NCI-H524 treated with DMSO at 0.1 percent for 48 hours (cell line): ENCODE measurements at regions not wholly inside any gene's neighbourhood (a gene's known extent, or its start where the extent isn't known, plus 50 kb on each side); places are given as distances from the start of the nearest gene placed in this dataset.
"Not testable (repeated sequence)": the region's sequence is repeated elsewhere in the genome, so short reads cannot be mapped to it uniquely, and the experiment has no call there.

Experiments used
- DNase-seq: peaks from one replicate; lab custom pipeline; 2025; lab: John Stamatoyannopoulos, UW

DNA sequence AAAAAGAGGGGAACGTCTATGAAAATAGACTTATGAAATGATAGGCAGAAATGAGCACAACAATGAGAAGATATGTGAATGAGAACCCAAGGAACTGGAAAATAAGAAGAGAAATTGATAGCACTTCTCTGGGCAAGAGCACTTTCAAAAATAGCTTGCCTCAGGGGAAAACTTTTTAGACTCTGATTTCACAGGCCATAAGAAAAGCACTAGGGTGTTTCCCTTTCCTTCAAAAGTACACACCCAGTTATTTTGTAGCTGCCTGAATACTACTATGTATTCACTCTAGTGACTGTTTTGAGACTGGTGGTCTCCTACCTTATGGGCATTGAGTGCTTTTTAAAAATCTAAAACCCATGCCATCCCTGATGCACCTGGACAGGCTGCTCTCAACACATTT is 172.3 kb upstream of the SOX6 start:
- DNase-seq, result no peak

DNA sequence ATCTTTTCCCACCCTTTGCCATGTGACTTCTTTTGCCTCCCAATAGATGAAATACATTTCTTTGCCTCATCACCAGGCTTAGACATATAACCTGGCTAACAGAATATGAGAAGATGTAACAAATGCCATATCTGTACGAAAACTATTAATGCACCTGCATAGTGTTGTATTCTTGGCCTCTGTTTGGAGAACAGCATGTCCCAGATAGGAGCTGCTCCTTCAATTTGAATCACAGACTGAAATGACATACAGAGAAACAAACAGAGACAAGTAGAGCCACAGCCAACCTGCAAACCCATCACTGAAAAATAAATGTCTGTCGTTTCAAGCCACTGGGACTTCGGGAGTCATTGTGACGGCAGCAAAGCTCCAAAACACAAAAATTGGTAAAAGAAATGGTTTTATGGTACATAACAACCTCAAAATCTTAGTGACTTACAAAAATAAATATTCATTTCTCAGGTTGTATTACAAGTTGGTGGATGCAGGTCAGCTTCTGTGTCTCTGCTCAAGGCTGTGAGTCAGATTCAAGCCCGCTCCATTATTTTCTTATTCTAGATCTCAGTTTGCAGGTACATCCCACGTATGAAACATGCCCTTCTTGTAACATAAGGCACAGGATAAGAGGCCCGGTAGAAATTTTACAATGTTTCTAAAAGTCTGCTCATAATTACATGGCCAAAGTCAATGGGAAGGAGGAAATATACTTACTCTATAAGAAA is 171.3 kb upstream of the SOX6 start:
- no peak for DNase-seq

DNA sequence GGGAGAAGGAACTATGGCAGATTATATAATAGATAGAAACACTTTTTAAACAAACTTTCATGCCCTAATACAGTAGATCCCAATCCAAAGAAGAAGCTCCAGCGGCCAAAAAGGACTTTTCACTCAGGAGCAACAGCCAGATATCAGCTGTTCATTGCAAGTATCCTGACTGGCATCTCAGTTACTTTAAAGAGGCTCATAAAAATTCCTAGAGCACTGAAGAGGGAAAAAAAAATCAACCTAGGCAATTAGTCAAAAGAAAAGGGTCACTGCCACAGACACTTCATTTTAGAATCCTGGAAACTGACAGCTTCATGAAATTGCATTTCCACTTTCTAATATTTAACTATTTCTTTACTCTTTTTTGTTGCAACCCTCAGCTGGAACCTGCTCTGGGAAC is 170.6 kb upstream of the SOX6 start:
- DNase-seq, result no peak

DNA sequence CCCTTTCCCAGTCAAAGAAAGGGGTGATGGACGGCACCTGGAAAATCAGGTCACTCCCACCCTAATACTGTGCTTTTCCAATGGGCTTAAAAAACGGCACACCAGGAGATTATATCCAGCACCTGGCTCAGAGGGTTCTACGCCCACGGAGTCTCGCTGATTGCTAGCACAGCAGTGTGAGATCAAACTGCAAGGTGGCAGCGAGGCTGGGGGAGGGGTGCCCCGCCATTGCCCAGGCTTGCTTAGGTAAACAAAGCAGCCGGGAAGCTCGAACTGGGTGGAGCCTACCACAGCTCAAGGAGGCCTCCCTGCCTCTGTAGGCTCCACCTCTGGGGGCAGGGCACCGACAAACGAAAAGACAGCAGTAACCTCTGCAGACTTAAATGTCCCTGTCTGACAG is 164.4 kb upstream of the SOX6 start:
- DNase-seq, result not testable (repeated sequence)

DNA sequence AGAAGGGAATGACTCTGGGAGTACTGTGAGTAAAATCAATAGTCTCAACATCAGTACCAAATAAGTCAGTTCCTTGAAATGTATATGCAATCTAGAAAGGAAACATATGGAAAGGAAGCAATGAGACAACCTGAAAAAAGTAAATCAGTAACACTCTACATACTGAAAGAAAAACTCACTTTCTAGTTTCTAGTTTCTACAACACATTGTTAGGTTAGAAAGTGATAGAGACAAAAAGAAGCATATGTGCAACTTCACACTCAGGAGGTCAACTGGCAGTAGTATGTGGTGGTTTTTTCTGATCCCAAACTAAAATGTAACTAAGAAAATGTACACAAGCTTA is 156.5 kb upstream of the SOX6 start:
- no peak for DNase-seq

DNA sequence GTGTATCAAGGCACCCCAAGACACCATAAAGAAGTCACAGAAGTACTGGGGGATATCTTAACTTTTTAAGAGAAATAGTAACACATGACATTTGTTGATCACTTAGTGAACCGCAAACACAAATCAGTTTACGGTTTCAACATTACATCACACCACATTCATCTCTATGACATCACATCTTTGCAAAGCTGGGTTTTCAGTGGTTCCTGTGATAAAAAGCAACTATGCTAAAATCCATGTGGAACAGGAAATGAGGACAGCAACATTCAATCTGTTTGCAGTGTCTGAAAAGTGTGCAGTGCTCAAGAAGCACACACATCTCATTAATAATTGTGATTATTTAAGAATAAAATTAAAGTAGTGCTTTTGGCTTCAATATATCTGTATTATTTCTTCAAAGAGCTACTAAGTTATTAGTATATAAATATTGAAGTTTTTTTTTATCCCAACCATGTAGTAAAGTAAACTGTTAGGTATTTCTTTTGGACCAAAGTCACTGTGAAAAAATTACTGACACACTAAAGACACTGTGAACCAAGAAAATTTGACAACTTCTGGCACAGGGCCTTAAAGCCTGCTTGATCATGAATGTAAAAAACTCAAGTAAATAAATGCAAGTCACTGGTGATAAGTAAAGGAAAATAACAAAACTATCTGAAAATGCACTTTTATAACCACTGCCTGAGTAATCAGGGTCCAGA is 156.0 kb upstream of the SOX6 start:
- no peak for DNase-seq

DNA sequence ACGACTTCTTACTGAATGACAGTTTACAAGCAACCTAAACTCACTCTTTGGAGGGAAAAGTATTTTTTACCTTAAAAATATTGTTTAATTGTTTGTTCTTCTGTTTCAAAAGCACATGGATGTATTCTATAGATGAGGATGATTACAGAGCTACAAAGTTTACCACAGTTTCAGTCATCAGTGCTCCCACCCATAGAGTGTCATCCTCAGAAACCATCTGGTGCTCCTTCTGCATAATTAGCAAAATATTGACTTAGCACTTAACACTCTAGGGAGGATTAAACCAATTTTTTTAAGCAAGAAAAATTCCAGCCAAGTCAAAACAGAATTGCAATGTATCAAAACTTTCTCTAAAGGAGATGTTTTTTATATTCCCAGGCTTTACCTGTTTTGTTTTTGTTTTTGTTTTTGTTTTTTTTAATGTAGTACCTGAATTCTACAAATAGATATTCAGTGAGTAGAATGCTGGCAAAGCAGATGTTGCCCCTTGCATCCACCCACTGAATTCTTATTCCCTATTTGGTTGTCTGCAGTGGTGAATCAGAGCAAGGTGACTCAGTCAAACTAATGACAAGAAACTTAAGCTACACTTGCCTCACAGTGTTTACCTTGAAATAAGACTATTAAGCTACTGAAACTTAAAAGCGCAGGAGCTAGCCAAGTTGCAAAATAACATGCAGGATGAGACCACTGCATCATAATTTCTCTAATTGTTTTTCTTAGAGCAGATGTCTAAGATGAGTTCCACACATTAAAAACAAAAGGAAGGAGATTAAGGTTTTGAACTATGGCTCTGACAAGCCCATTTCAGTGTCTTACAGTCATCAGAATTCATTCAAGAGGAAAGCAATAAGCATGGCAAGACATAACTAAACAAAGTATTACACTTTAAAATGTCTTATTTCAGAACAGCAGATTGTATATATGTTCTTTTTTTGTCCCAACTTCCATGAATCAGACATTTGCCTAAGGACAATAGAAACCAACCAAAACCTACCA is 155.1 kb upstream of the SOX6 start:
- no peak for DNase-seq

DNA sequence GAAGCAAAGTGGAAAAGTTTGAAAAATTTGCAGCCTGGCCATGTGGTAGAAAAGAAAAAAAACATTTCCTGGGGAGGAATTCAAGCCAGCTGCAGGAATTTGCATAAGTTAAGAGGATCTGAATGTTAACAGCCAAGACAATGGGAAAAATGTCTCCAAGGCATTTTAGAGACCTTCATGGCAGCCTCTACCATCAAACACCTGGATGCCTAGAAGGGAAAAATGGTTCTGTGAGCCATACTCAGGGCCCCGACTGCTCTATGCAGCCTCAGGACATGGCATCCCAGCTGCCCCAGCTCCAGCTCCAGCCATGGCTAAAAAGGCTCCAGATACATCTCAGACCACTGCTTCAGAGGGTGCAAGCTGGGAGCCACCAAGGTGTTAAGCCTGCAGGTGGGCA is 149.1 kb upstream of the SOX6 start:
- no peak for DNase-seq

DNA sequence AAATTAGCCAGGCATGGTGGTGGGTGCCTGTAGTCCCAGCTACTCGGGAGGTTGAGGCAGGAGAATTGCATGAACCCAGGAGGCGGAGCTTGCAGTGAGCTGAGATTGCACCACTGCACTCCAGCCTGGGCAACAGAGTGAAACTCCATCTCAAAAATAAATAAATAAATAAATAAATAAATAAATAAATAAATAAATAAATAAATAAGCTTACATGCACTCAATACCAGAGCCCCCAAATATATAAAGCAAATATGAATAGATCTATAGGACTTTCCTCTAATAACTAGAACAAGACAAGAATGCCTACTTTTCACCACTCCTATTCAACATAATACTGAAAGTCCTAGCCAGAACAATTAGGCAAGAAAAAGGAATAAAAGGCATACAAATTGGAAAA is 147.5 kb upstream of the SOX6 start:
- DNase-seq, result not testable (repeated sequence)

DNA sequence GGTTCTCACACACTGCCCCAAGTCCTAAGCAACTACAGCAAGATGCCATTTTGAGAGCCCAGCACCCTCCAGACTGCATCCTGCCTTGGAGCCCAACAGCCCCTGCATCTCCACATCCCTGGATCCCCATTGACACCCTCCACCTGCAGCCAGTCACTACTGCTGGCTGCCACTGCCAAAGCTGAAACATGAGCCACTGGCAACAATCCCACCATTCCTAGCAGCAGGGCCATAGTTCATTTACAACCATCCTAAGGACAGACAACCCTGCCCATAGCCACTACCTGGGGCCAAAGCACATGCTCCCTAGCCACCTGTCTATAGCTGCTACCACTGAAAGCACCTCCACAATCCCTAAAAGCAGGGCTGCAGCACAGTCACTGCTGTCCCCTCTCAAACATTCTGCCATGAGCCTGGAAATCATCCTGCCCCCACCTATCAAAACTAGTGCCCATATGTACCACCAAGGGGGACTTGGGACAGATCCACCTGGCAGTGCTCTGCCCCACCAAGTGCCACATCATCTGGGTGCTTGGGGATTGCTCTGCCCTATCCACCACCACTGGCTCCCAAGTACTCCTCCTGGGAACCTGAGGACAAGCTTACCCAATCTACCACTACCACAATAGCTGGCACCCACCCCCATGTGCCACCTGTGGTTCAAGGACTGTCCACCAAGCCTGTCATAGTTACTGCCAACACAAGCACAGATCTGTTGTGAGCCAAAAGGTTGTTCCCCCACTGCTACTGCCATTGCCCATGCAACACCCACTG is 138.8 kb upstream of the SOX6 start:
- no peak for DNase-seq

DNA sequence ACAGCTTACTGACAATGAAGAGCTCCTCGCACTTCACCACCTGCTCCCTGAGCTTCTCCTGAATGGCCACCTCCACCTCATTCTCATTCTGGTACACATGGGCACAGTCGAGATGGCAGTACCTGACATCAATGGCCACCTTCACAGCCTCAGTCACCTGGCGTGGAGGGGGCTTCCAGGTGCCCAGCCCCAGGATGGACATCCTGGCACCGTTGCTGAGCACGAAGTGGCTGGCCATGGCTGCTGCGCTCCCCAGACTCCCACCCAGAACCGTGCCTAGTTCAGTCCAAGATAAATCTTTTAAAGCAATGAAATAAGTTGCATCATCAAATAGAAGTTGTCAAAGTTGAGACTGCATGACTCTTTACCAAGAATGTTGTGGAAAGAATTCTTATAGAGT is 128.1 kb upstream of the SOX6 start:
- DNase-seq, result no peak

DNA sequence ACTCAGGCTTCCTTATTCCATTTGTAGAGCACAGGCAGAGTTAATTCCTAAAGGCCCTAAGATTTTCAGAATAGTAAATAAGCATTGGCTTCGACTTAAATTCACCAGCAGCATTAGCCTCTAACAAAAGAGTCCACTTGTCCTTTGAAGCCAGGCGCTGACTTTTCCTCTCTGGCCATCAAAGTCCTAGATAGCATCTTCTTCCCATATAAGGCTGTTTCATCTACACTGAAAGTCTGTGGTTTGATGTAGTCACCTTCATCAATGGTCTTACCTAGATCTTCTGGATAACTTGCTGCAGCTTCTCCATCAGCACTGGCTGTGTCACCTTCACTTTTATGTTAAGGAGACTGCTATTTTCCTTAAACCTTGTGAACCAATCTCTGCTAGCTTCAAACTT is 118.3 kb upstream of the SOX6 start:
- no peak for DNase-seq

DNA sequence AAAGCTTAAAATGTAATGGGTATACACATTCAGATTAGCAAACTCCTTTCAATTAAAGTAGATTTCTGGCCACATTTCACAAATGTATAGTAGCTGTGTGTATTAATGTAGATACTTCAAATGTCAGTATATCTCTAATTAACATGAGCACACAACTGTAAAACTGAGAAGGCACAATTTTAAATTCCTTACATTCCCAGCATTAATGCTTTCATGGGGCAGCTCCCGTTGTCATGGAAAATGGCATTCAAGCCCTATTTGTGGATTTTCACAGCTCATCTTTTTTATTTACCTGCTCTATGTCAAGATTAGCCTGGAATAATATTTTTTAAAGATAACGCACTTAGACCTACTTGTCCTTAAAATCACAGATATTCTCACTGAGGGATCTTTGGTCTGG is 113.6 kb upstream of the SOX6 start:
- DNase-seq, result no peak

DNA sequence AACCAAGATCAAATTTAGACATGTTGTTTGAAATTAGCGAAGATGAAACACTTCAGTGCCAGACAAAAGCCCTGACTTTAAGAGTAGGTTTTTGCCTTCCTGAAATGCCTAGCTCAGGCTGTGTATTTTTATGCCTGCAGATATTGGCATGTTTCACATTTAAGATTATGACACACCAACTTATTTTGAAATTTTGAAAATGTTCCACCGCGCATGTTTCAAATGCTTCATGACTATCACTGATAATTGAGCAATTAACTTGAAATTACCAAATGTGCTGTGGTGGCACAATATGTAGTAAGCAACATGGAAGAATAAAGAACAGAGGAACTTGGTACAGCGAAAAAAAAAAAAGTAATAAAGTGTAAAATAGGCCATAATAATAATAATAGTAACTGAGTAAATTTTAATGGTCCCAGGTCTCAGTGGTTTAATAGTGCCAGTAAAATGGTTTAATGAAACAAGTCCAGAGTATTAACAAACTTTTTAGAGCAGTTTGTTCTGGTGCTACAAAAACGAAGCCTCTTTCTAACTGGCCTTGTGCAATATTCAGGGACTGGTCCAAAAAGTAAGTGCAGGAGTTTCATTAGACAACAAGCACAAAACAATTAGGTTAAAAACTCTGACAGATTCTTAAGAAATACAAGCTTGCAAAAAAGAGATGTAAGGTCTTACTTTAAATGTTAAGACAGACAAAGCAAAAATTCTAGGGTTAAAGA is 112.5 kb upstream of the SOX6 start:
- DNase-seq, result no peak

DNA sequence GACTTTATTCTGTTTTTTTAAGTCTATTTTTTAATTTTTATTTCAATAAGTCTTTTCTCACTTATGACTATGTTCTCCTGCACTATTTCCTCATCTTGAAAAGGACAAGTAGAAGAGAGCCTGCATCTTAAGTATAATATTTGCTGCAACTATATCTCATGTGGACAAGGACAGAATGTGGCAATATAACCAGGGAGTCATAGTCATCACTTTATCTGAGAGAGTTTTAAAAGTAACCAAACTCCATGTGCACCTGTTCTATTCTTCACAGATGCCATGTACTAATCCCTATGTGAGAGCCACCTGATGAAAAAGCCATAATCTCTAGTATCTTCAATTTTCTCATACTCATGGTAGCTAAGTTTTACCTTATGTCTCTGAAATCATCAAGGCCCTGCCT is 104.2 kb upstream of the SOX6 start:
- no peak for DNase-seq

DNA sequence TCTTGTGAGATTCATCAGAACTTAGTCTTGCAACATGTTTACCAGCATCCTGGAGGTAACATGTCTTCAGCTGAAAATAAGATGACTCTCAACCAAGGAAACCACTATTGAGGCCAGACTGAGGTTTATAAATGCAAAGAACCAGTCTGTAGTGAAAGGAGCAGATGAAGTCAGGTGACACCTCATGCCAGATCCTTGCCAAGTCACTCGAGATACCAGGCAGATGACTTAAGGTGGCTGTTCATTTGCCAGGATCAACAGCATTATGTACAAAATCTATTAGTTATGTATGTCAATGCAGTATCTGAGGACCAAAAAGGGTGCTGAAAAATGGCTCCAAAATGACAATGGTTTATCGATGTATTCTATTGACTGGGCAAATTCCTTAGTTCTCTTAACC is 100.0 kb upstream of the SOX6 start:
- no peak for DNase-seq

DNA sequence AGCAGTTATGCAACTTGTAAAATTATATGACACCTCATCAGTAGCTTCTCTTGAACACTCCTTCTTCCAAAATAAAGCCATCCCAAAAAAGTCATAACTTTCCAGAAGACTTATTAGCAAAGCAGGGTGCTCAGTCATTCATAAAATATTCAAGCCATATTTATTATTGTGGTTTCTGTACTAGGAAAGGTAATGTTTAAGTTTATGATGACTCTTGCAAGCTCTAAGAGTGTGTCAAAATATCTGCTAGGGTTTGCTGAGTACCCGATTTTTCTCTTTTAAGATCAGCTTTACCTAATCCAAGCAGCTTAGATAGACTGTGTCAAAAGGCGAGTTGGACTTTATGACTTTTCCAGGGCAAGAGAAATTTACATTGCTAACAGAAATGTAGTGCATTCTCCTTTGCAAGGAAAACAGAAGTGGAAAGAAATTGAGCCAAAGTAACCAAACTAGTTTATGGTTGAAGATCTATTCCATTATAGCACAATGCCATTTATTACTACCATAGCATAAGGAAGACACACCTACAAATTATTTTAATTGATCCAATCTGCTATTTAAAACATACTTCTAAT is 98.0 kb upstream of the SOX6 start:
- no peak for DNase-seq

DNA sequence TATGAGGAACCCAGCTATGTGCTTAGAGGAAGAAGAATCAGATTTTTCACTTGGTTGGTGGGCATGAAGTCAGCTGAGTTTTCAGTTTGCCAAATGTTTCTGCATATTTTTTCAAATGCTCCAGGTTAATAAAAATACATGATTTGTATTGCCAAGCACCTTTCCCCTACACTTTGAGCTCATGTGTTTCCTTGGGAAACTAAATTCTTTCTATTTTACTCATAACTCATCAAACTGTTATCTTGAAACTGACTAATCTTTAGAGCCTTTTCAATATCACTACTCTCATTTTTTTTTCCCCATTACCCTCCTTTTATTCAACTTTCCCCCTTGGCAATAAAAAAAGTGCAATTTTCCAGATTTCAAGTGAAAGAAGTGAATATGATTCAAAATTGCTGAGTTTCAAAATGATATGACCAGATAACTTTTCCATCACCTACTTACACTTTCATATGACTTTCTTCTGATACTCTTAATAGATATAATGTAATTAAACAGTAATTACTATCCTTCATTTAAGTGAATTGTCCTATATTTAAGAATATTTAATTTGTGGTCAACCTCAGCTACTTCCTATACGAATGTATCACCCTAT is 91.9 kb upstream of the SOX6 start:
- DNase-seq, result no peak

DNA sequence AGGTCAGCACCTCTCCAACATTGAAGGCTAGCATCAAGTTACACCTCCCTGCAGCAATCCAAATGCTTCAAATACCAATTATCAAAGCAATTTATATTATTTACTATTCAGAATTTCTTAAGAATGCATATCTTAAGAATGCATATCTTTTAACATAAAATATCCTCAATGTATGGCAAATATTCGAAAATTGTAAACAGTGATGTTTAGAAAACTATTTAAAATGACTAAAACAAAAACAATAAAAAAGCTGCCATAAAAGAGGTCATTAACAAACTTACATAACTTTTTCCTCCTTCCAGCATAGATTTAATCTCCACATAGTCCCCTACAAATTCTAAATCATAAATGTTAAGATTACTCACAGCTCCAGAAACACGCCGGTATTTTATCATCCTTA is 85.1 kb upstream of the SOX6 start:
- no peak for DNase-seq

DNA sequence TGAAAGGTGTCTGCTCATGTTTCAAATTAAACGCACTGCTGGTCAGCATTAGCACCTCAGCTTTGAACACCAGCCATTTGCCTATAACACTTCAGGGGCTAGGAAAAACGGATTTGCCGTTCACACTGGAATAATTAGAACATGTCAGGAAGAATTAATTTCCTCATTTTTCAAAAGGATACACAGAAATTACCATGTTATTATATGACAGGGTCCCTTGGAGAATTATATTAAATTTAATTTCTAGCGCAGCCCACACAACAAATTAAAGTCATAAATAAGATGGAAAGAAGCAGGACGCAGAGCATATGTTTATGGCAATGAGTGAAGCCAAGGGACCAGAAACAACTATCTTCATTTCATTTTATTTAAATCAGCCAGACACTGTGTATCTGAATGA is 83.8 kb upstream of the SOX6 start:
- DNase-seq, result no peak

DNA sequence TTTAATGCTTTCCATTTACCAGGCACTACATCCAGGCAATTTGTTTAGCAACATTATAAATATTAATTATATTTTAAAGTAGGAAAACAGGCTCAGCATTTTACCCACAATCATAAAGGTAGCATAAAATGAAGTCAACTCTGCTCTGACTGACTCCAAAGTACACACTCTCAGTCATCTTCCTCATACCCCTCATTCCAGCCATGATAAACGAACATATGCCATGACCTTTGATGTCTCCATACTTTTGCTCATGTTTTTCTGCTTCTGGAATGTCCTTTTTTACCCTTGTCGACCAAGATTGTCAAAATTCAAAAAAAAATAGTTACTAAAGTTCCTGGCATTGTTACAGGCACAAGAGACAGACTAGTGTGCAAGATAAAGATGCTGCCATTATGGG is 77.7 kb upstream of the SOX6 start:
- no peak for DNase-seq
